SK-N-SH (cell line): ENCODE measurements at regions not wholly inside any gene's neighbourhood (a gene's known extent, or its start where the extent isn't known, plus 50 kb on each side); places are given as distances from the start of the nearest gene placed in this dataset.

ENCODE experiments used
- EP300 ChIP-seq, 2 experiments: IDR thresholded peaks; 2 replicates each; pipeline versions ENCODE4 v1.4.0 to v1.6.1; 2012; ENCODE audit warnings: borderline replicate concordance in 1 of 2, low read depth in 1 of 2, low read length in 1 of 2
- FOSL2 ChIP-seq: IDR thresholded peaks from 2 replicates; pipeline ENCODE4 v1.4.0; 2012; ENCODE audit warnings: low read depth, mild to moderate bottlenecking, moderate library complexity, borderline replicate concordance
- JUND ChIP-seq: IDR thresholded peaks from 2 replicates; pipeline ENCODE4 v1.4.0; 2012
- NFIC ChIP-seq: IDR thresholded peaks from 2 replicates; pipeline ENCODE4 v1.4.0; 2012; ENCODE audit warnings: borderline replicate concordance
- POLR2AphosphoS5 ChIP-seq: IDR thresholded peaks from 2 replicates; pipeline ENCODE4 v1.6.1; 2012; ENCODE audit warnings: low read depth, low read length
- RAD21 ChIP-seq: IDR thresholded peaks from 2 replicates; pipeline ENCODE4 v1.6.1; 2012; ENCODE audit warnings: mild to moderate bottlenecking, low read length
- RXRA ChIP-seq: IDR thresholded peaks from 2 replicates; pipeline ENCODE4 v1.4.0; 2012; ENCODE audit warnings: low read depth, mild to moderate bottlenecking, borderline replicate concordance
- SIN3A ChIP-seq: IDR thresholded peaks from 2 replicates; pipeline ENCODE4 v1.6.1; 2012; ENCODE audit warnings: low read depth, mild to moderate bottlenecking, low read length, moderate library complexity, borderline replicate concordance
- TF ChIP-seq, protein P1 (sequence below): fragments of 200-600 bp; sonication (generic); IDR thresholded peaks from 2 replicates; pipeline ENCODE4 v1.6.1; 2017; ENCODE audit warnings: antibody characterized with exemption, mild to moderate bottlenecking, moderate library complexity
- TF ChIP-seq, protein P2 (sequence below): IDR thresholded peaks from 2 replicates; pipeline ENCODE4 v1.6.1; 2012; ENCODE audit warnings: mild to moderate bottlenecking, low read depth, low read length, moderate library complexity

DNA sequence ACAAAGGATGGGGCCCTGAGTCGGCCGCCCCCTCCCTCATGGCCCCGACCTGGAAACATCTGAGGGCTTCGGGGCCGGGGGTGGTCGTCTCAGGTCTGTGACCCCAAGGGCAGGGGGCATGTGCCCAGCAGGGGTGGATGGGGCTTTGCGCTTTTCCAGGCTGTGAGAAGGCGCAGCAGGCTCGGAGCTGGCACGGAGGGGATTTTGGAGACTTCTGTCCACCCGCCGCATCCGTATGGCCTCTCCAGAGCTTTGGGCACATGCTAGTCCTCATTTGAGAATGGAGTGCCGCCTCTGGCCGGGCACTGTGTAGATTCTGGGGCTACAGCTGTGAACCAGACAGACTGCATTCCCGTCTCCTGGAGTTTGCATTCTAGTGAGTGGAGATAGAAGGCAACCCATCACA, 66.1 kb upstream of the WNT4 start:
- TF ChIP-seq, protein P1, sequence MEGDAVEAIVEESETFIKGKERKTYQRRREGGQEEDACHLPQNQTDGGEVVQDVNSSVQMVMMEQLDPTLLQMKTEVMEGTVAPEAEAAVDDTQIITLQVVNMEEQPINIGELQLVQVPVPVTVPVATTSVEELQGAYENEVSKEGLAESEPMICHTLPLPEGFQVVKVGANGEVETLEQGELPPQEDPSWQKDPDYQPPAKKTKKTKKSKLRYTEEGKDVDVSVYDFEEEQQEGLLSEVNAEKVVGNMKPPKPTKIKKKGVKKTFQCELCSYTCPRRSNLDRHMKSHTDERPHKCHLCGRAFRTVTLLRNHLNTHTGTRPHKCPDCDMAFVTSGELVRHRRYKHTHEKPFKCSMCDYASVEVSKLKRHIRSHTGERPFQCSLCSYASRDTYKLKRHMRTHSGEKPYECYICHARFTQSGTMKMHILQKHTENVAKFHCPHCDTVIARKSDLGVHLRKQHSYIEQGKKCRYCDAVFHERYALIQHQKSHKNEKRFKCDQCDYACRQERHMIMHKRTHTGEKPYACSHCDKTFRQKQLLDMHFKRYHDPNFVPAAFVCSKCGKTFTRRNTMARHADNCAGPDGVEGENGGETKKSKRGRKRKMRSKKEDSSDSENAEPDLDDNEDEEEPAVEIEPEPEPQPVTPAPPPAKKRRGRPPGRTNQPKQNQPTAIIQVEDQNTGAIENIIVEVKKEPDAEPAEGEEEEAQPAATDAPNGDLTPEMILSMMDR: no peak
- TF ChIP-seq SIN3A (no peak), RXRA (no peak), FOSL2 (no peak), EP300 (IDR thresholded peaks at IDR 0.05; ENCODE audit: borderline replicate concordance in 1 of 2, low read depth in 1 of 2, low read length in 1 of 2) (no peak), JUND (no peak), RAD21 (no peak), NFIC (no peak), POLR2AphosphoS5 (no peak)
- TF ChIP-seq, protein P2, sequence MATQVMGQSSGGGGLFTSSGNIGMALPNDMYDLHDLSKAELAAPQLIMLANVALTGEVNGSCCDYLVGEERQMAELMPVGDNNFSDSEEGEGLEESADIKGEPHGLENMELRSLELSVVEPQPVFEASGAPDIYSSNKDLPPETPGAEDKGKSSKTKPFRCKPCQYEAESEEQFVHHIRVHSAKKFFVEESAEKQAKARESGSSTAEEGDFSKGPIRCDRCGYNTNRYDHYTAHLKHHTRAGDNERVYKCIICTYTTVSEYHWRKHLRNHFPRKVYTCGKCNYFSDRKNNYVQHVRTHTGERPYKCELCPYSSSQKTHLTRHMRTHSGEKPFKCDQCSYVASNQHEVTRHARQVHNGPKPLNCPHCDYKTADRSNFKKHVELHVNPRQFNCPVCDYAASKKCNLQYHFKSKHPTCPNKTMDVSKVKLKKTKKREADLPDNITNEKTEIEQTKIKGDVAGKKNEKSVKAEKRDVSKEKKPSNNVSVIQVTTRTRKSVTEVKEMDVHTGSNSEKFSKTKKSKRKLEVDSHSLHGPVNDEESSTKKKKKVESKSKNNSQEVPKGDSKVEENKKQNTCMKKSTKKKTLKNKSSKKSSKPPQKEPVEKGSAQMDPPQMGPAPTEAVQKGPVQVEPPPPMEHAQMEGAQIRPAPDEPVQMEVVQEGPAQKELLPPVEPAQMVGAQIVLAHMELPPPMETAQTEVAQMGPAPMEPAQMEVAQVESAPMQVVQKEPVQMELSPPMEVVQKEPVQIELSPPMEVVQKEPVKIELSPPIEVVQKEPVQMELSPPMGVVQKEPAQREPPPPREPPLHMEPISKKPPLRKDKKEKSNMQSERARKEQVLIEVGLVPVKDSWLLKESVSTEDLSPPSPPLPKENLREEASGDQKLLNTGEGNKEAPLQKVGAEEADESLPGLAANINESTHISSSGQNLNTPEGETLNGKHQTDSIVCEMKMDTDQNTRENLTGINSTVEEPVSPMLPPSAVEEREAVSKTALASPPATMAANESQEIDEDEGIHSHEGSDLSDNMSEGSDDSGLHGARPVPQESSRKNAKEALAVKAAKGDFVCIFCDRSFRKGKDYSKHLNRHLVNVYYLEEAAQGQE: no peak
